ENCODE measurements at regions not wholly inside any gene's neighbourhood (a gene's known extent, or its start where the extent isn't known, plus 50 kb on each side); places are given as distances from the start of the nearest gene placed in this dataset.

GRCh38 chr11:33624083-33624482 lies 76.5 kb downstream of the C11orf91 start:
- TF ChIP-seq GATA3 (IDR thresholded peaks at IDR 0.05; ENCODE audit: low read depth, low read length), result no peak
- no peak for TF ChIP-seq GATA2 (IDR thresholded peaks at IDR 0.05; ENCODE audit: low read depth, low read length)
